SK-N-SH (cell line): ENCODE measurements at regions not wholly inside any gene's neighbourhood (a gene's known extent, or its start where the extent isn't known, plus 50 kb on each side); places are given as distances from the start of the nearest gene placed in this dataset.

Experiments used
- CTCF ChIA-PET: fragments of 300-600, 350-600 bp; formaldehyde crosslinking; extraction: SDS; loops from one replicate; lab custom pipeline; 2021; lab: Yijun Ruan, JAX
- POLR2A ChIA-PET: fragments of 350-600 bp; sonication (Branson Sonifier 250); formaldehyde crosslinking; extraction: SDS; loops from one replicate; lab custom pipeline; 2020; ENCODE audit warnings: antibody characterized with exemption, inconsistent platforms; lab: Yijun Ruan, JAX
- DNase-seq: peaks from one replicate; pipeline ENCODE4 v3.0.0; 2012
- H2AFZ ChIP-seq: fragments of 200-600 bp; sonication (generic); 2 replicates; pipeline ENCODE4 v1.8.1; 2016; ENCODE audit warnings: antibody characterized with exemption, mild to moderate bottlenecking, low read depth
- H3F3A ChIP-seq: fragments of 200-600 bp; sonication (generic); replicated peaks from 2 replicates; pipeline ENCODE3; 2016; ENCODE audit warnings: antibody characterized with exemption, mild to moderate bottlenecking; ENCODE audit not compliant: insufficient read depth
- H3K27ac ChIP-seq, 2 experiments: fragments of 200-500 bp in 1 of 2; fragments of 200-600 bp in 1 of 2; sonication (Bioruptor generic) in 1 of 2; sonication (generic), shearing (Covaris generic) in 1 of 2; 2 replicates each; pipeline versions ENCODE4 v1.5.1 to v1.6.1; 2014 to 2016; ENCODE audit warnings: low read depth in 2 of 2, inconsistent platforms in 1 of 2, low read length in 1 of 2, mild to moderate bottlenecking in 1 of 2, mixed read lengths in 1 of 2
- H3K27me3 ChIP-seq: fragments of 200-600 bp; sonication (generic), shearing (Covaris generic); 2 replicates; pipeline ENCODE4 v1.6.1; 2016; ENCODE audit warnings: mixed run types; ENCODE audit not compliant: insufficient read depth
- H3K36me3 ChIP-seq, 2 experiments: fragments of 200-500 bp in 1 of 2; fragments of 200-600 bp in 1 of 2; sonication (Bioruptor generic) in 1 of 2; sonication (generic) in 1 of 2; replicated peaks in 1 of 2; 2 replicates each; pipeline versions ENCODE3 to v1.5.1; 2014 to 2016; ENCODE audit warnings: low read length in 1 of 2, mild to moderate bottlenecking in 1 of 2; ENCODE audit not compliant: insufficient read depth in 2 of 2, control insufficient read depth in 1 of 2
- H3K4me1 ChIP-seq, 2 experiments: fragments of 200-500 bp in 1 of 2; fragments of 200-600 bp in 1 of 2; sonication (Bioruptor generic) in 1 of 2; sonication (generic), shearing (Covaris generic) in 1 of 2; 2 replicates each; pipeline versions ENCODE4 v1.5.1 to v1.6.1; 2014 to 2016; ENCODE audit warnings: low read depth in 1 of 2, low read length in 1 of 2, mixed run types in 1 of 2; ENCODE audit not compliant: insufficient read depth in 2 of 2, control insufficient read depth in 1 of 2
- H3K4me2 ChIP-seq: fragments of 200-600 bp; sonication (generic), shearing (Covaris generic); 2 replicates; pipeline ENCODE4 v1.6.1; 2017; ENCODE audit warnings: mixed run types
- H3K4me3 ChIP-seq, 2 experiments: fragments of 200-500 bp in 1 of 2; fragments of 200-600 bp in 1 of 2; sonication (Bioruptor generic) in 1 of 2; sonication (generic), shearing (Covaris generic) in 1 of 2; 2 replicates each; pipeline versions ENCODE4 v1.5.1 to v1.8.1; 2014 to 2016; ENCODE audit warnings: low read depth in 2 of 2, inconsistent platforms in 1 of 2, low read length in 1 of 2, mild to moderate bottlenecking in 1 of 2, mixed read lengths in 1 of 2, moderate library complexity in 1 of 2
- H3K79me2 ChIP-seq: fragments of 200-600 bp; sonication (generic); 2 replicates; pipeline ENCODE4 v1.8.1; 2017; ENCODE audit warnings: mild to moderate bottlenecking; ENCODE audit not compliant: insufficient read depth
- H3K9ac ChIP-seq: fragments of 200-600 bp; sonication (generic); 2 replicates; pipeline ENCODE4 v1.6.1; 2017; ENCODE audit warnings: mixed run types
- H3K9me2 ChIP-seq: fragments of 200-600 bp; sonication (generic); 2 replicates; pipeline ENCODE4 v1.6.1; 2017; ENCODE audit warnings: mixed run types
- H3K9me3 ChIP-seq: fragments of 200-600 bp; sonication (generic); 2 replicates; pipeline ENCODE4 v1.6.1; 2017; ENCODE audit warnings: mixed run types, mild to moderate bottlenecking, moderate library complexity
- H4K20me1 ChIP-seq: fragments of 200-600 bp; sonication (generic); 2 replicates; pipeline ENCODE4 v1.6.1; 2017; ENCODE audit warnings: mild to moderate bottlenecking, mixed run types; ENCODE audit not compliant: insufficient read depth
- EP300 ChIP-seq, 2 experiments: IDR thresholded peaks; 2 replicates each; pipeline versions ENCODE4 v1.4.0 to v1.6.1; 2012; ENCODE audit warnings: borderline replicate concordance in 1 of 2, low read depth in 1 of 2, low read length in 1 of 2
- FOSL2 ChIP-seq: IDR thresholded peaks from 2 replicates; pipeline ENCODE4 v1.4.0; 2012; ENCODE audit warnings: low read depth, mild to moderate bottlenecking, moderate library complexity, borderline replicate concordance
- FOXJ3 ChIP-seq: sonication (generic); formaldehyde crosslinking; IDR thresholded peaks from 2 replicates; pipeline ENCODE4 v1.5.1; 2020; ENCODE audit warnings: mild to moderate bottlenecking, missing genetic modification reagents
- FOXM1 ChIP-seq: IDR thresholded peaks from 2 replicates; pipeline ENCODE4 v1.4.0; 2012; ENCODE audit warnings: low read depth, mild to moderate bottlenecking
- GATA2 ChIP-seq: sonication (generic); formaldehyde crosslinking; IDR thresholded peaks from 2 replicates; pipeline ENCODE4 v1.5.0; 2020; ENCODE audit warnings: mild to moderate bottlenecking, missing genetic modification reagents
- MEF2A ChIP-seq: IDR thresholded peaks from 2 replicates; pipeline ENCODE4 v1.4.0; 2012; ENCODE audit warnings: low read depth, borderline replicate concordance
- MXI1 ChIP-seq: IDR thresholded peaks from 2 replicates; pipeline ENCODE4 v1.6.1; 2012; ENCODE audit warnings: mild to moderate bottlenecking, low read depth, low read length, improper control_type of control experiment
- NFIC ChIP-seq: IDR thresholded peaks from 2 replicates; pipeline ENCODE4 v1.4.0; 2012; ENCODE audit warnings: borderline replicate concordance
- RAD21 ChIP-seq: IDR thresholded peaks from 2 replicates; pipeline ENCODE4 v1.6.1; 2012; ENCODE audit warnings: mild to moderate bottlenecking, low read length
- RCOR1 ChIP-seq: fragments of 150-350 bp; IDR thresholded peaks from 2 replicates; pipeline ENCODE4 v1.6.1; 2017; ENCODE audit warnings: antibody characterized with exemption, low read length
- RFX5 ChIP-seq: IDR thresholded peaks from 2 replicates; pipeline ENCODE4 v1.6.1; 2012; ENCODE audit warnings: mild to moderate bottlenecking, improper control_type of control experiment, low read length
- RXRA ChIP-seq: IDR thresholded peaks from 2 replicates; pipeline ENCODE4 v1.4.0; 2012; ENCODE audit warnings: low read depth, mild to moderate bottlenecking, borderline replicate concordance
- SIN3A ChIP-seq: IDR thresholded peaks from 2 replicates; pipeline ENCODE4 v1.6.1; 2012; ENCODE audit warnings: low read depth, mild to moderate bottlenecking, low read length, moderate library complexity, borderline replicate concordance
- SMC3 ChIP-seq: IDR thresholded peaks from 2 replicates; pipeline ENCODE4 v1.6.1; 2012; ENCODE audit warnings: low read depth, low read length, improper control_type of control experiment
- TCF12 ChIP-seq: IDR thresholded peaks from 2 replicates; pipeline ENCODE4 v1.4.0; 2012
- TEAD4 ChIP-seq: IDR thresholded peaks from 2 replicates; pipeline ENCODE4 v1.4.0; 2012; ENCODE audit warnings: mild to moderate bottlenecking, borderline replicate concordance; ENCODE audit not compliant: insufficient read depth
- WGBS: methylation state at CpG from one replicate; pipeline ENCODE4 v1.1.6; 2017; ENCODE audit warnings: low lambda C conversion rate; 5-methylcytosine and 5-hydroxymethylcytosine counted together
- TF ChIP-seq, protein P1 (sequence below): IDR thresholded peaks from 2 replicates; pipeline ENCODE4; 2012
- TF ChIP-seq, protein P2 (sequence below): IDR thresholded peaks from 2 replicates; pipeline ENCODE4 v1.4.0; 2012; ENCODE audit warnings: low read depth, borderline replicate concordance
- TF ChIP-seq, protein P3 (sequence below): IDR thresholded peaks from 2 replicates; pipeline ENCODE4 v1.4.0; 2012; ENCODE audit warnings: low read depth, borderline replicate concordance
- TF ChIP-seq, protein P4 (sequence below): fragments of 200-600 bp; sonication (generic); IDR thresholded peaks from 2 replicates; pipeline ENCODE4 v1.6.1; 2017; ENCODE audit warnings: antibody characterized with exemption, mild to moderate bottlenecking, moderate library complexity

DNA sequence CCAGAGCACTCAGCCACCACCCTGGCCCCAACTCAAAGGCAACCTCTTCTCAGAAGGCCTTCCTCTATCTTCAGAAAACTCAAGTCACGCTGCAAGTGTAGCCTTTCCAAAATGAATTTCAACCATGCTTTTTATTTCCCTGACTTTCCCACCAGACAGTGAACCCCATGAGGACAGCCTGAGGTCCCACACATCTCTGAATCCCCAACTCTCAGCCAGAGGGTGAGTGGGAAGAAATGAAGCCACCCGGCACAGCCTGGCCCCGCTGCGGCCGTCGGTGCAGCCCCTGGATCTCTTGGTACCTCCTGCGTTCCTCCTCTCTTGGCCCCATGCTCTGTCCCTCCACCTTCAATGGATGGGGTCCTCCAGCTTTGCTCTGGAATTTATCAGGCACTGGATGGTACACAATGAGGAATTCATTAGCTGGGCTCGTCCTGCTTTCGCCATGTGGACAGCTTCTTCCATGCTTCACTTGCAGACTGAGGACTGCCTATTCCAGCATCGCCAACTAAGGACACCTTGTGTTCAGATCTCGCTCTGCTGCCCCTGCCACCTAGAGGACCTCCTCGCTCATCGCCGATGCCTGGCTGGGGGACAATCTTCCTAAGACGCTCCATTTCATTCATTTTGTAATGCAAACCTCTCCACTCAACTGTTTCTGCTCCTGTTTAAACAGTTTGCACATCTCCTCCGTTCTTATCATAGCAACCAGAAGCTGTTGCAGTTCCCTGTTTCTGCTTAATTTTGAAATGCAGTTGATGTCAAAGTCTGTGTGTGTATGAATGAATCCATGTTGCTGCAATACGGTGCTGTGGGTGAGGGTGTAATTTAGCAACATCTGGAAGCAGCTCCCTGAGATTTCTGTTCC lies 672.1 kb downstream of the TBC1D22A start:
- 21% methylated on average over 15 of the region's 17 CpGs for WGBS
- no peaks in the 10 kb centered on the region for H3K36me3 ChIP-seq
- H3K9me3 ChIP-seq, result no peaks in the 10 kb centered on the region
- no peak for DNase-seq
- no peak overlapping the region for H2AFZ ChIP-seq
- H3F3A ChIP-seq, result no peaks in the 10 kb centered on the region
- no peak overlapping the region for H3K4me2 ChIP-seq
- no peaks in the 10 kb centered on the region for H3K27me3 ChIP-seq
- no peak overlapping the region for H3K9ac ChIP-seq
- no peaks in the 10 kb centered on the region for H4K20me1 ChIP-seq
- ChIA-PET POLR2A (no interaction called here), CTCF (interaction anchor here (0.8 to 1.4 kb wide), 2 partner anchors 17 to 221 kb away, joined by 3 to 4 read pairs; no protein-coding TSS in a partner anchor)
- H3K9me2 ChIP-seq, result no peaks in the 10 kb centered on the region
- no peaks in the 10 kb centered on the region for H3K4me1 ChIP-seq
- no peaks in the 10 kb centered on the region for H3K79me2 ChIP-seq
- no peak overlapping the region for H3K4me3 ChIP-seq
- H3K27ac ChIP-seq, result no peak overlapping the region
- TF ChIP-seq FOXJ3 (CRISPR knock-in tag), result no peak
- TF ChIP-seq RAD21, result no peak
- TF ChIP-seq, protein P1, sequence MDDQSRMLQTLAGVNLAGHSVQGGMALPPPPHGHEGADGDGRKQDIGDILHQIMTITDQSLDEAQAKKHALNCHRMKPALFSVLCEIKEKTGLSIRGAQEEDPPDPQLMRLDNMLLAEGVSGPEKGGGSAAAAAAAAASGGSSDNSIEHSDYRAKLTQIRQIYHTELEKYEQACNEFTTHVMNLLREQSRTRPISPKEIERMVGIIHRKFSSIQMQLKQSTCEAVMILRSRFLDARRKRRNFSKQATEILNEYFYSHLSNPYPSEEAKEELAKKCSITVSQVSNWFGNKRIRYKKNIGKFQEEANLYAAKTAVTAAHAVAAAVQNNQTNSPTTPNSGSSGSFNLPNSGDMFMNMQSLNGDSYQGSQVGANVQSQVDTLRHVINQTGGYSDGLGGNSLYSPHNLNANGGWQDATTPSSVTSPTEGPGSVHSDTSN, result no peak
- TF ChIP-seq, protein P2, sequence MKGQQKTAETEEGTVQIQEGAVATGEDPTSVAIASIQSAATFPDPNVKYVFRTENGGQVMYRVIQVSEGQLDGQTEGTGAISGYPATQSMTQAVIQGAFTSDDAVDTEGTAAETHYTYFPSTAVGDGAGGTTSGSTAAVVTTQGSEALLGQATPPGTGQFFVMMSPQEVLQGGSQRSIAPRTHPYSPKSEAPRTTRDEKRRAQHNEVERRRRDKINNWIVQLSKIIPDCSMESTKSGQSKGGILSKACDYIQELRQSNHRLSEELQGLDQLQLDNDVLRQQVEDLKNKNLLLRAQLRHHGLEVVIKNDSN, result no peak
- no peak for TF ChIP-seq RCOR1
- no peak for TF ChIP-seq MEF2A
- TF ChIP-seq NFIC, result no peak
- TF ChIP-seq RFX5, result no peak
- no peak for TF ChIP-seq TCF12
- no peak for TF ChIP-seq MXI1
- no peak for TF ChIP-seq EP300 (IDR thresholded peaks at IDR 0.05; ENCODE audit: borderline replicate concordance in 1 of 2, low read depth in 1 of 2, low read length in 1 of 2)
- TF ChIP-seq, protein P3, sequence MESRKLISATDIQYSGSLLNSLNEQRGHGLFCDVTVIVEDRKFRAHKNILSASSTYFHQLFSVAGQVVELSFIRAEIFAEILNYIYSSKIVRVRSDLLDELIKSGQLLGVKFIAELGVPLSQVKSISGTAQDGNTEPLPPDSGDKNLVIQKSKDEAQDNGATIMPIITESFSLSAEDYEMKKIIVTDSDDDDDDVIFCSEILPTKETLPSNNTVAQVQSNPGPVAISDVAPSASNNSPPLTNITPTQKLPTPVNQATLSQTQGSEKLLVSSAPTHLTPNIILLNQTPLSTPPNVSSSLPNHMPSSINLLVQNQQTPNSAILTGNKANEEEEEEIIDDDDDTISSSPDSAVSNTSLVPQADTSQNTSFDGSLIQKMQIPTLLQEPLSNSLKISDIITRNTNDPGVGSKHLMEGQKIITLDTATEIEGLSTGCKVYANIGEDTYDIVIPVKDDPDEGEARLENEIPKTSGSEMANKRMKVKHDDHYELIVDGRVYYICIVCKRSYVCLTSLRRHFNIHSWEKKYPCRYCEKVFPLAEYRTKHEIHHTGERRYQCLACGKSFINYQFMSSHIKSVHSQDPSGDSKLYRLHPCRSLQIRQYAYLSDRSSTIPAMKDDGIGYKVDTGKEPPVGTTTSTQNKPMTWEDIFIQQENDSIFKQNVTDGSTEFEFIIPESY, result no peak
- TF ChIP-seq RXRA, result no peak
- TF ChIP-seq SIN3A, result no peak
- no peak for TF ChIP-seq GATA2 (CRISPR knock-in tag)
- TF ChIP-seq FOSL2, result no peak
- TF ChIP-seq, protein P4, sequence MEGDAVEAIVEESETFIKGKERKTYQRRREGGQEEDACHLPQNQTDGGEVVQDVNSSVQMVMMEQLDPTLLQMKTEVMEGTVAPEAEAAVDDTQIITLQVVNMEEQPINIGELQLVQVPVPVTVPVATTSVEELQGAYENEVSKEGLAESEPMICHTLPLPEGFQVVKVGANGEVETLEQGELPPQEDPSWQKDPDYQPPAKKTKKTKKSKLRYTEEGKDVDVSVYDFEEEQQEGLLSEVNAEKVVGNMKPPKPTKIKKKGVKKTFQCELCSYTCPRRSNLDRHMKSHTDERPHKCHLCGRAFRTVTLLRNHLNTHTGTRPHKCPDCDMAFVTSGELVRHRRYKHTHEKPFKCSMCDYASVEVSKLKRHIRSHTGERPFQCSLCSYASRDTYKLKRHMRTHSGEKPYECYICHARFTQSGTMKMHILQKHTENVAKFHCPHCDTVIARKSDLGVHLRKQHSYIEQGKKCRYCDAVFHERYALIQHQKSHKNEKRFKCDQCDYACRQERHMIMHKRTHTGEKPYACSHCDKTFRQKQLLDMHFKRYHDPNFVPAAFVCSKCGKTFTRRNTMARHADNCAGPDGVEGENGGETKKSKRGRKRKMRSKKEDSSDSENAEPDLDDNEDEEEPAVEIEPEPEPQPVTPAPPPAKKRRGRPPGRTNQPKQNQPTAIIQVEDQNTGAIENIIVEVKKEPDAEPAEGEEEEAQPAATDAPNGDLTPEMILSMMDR, result no peak
- no peak for TF ChIP-seq TEAD4
- no peak for TF ChIP-seq FOXM1
- TF ChIP-seq SMC3, result no peak
